ENCODE measurements at regions not wholly inside any gene's neighbourhood (a gene's known extent, or its start where the extent isn't known, plus 50 kb on each side); places are given as distances from the start of the nearest gene placed in this dataset.

- Histone ChIP-seq H3K4me3 (no peak overlapping the region), H3K4me1 (ENCODE audit: insufficient read depth) (no peaks in the 10 kb centered on the region), H3K36me3 (no peaks in the 10 kb centered on the region), H3K27ac (no peak overlapping the region), H3K9me3 (no peaks in the 10 kb centered on the region), H3K27me3 (no peaks in the 10 kb centered on the region)
- DNase-seq: no peak
- WGBS, 3 donors: 90 to 96% (median 95%) methylated on average over 8 of the region's 8 CpGs
- no peak for TF ChIP-seq EP300 (IDR thresholded peaks at IDR 0.05)
- no peak for TF ChIP-seq CTCF (IDR thresholded peaks at IDR 0.05)
- TF ChIP-seq POLR2A (IDR thresholded peaks at IDR 0.05): no peak
- intact Hi-C loops (cut with DNase I): no loop called here
These were observed 75.6 kb upstream of the MGMT start for GRCh38 chr10:129391464-129391863.

GRCh38 chr10:129392855-129393254 lies 74.2 kb upstream of the MGMT start:
- Histone ChIP-seq H3K27ac (no peak overlapping the region), H3K4me1 (ENCODE audit: insufficient read depth) (peaks cover 9% of the 10 kb centered on the region), H3K36me3 (no peaks in the 10 kb centered on the region), H3K4me3 (no peak overlapping the region), H3K9me3 (no peaks in the 10 kb centered on the region), H3K27me3 (no peaks in the 10 kb centered on the region)
- no peak for DNase-seq
- WGBS, 3 donors: 59 to 70% (median 60%) methylated on average over 10 of the region's 10 CpGs
- TF ChIP-seq POLR2A (IDR thresholded peaks at IDR 0.05) (no peak), CTCF (IDR thresholded peaks at IDR 0.05) (no peak), EP300 (IDR thresholded peaks at IDR 0.05) (no peak)
- intact Hi-C loops (cut with DNase I): no loop called here

GRCh38 chr10:129393812-129394211 lies 73.2 kb upstream of the MGMT start:
- TF ChIP-seq CTCF (IDR thresholded peaks at IDR 0.05) (no peak), POLR2A (IDR thresholded peaks at IDR 0.05) (no peak), EP300 (IDR thresholded peaks at IDR 0.05) (no peak)
- Histone ChIP-seq H3K4me3 (no peak overlapping the region), H3K27me3 (no peaks in the 10 kb centered on the region), H3K27ac (no peak overlapping the region), H3K4me1 (ENCODE audit: insufficient read depth) (peaks cover 12% of the 10 kb centered on the region), H3K9me3 (no peaks in the 10 kb centered on the region), H3K36me3 (no peaks in the 10 kb centered on the region)
- 83 to 88% (median 87%) methylated on average over 10 of the region's 10 CpGs for WGBS, 3 donors
- intact Hi-C loops (cut with DNase I): no loop called here
- no peak for DNase-seq

GRCh38 chr10:129394518-129395328 lies 72.3 kb upstream of the MGMT start:
- 65 to 87% (median 82%) methylated on average over 25 of the region's 25 CpGs for WGBS, 3 donors
- intact Hi-C loops (cut with DNase I): no loop called here
- Histone ChIP-seq H3K9me3 (no peaks in the 10 kb centered on the region), H3K4me3 (no peak overlapping the region), H3K36me3 (no peaks in the 10 kb centered on the region), H3K4me1 (ENCODE audit: insufficient read depth) (peaks cover 12% of the 10 kb centered on the region), H3K27me3 (no peaks in the 10 kb centered on the region), H3K27ac (no peak overlapping the region)
- no peak for TF ChIP-seq CTCF (IDR thresholded peaks at IDR 0.05)
- no peak for TF ChIP-seq EP300 (IDR thresholded peaks at IDR 0.05)
- TF ChIP-seq POLR2A (IDR thresholded peaks at IDR 0.05): no peak
- no peak for DNase-seq

All from ovary (tissue), 7 donors.